Stimulated activated CD4-positive, alpha-beta T cell treated with anti-CD3 and anti-CD28 coated beads, Interleukin-4, amount 100 ng/mL, for 48 hours (primary cell): ENCODE measurements at regions not wholly inside any gene's neighbourhood (a gene's known extent, or its start where the extent isn't known, plus 50 kb on each side); places are given as distances from the start of the nearest gene placed in this dataset.

Source experiments
- DNase-seq, 2 donors: peaks; one replicate each; pipeline ENCODE4 v3.0.0-alpha.2; 2020; ENCODE audit warnings: low read depth in 2 of 2

DNA sequence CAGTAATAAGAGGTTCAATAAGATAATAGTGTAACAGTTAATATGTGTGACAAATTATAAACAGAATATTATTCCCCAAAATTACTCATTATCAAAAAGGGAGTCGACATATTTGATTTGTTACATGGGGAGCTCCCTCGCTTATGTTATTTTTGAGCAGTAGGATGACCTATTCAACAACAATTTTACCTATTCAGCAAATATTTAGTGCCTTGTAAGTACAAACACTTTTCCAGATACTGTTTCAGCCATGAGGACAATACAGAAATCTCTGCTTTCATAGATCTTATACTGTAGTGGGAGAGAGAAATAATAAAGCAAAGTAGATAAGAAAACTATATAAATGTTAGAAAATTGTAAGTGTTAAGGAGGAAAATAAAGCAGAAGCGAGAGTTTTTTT lies 1342.8 kb upstream of the WWC1 start:
- no peak for DNase-seq

DNA sequence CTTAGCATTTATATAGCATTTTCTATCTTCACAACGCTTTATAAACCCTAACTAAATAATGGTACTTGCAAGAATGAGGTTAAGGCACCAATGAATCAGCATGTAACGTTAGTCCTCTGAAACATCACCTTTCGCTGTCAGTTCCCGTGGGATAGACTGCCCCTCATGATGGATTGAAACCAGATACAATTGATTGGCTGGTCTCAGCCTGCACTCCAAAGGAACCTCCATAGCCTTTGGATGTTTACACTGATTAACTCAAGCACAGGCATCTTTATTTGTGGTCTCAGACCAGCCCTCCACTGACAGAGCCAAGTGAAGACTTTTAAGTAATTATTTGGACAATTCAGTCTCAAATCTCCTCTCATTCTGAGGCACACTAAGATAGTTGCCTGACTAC lies 1339.4 kb upstream of the WWC1 start:
- no peak for DNase-seq

DNA sequence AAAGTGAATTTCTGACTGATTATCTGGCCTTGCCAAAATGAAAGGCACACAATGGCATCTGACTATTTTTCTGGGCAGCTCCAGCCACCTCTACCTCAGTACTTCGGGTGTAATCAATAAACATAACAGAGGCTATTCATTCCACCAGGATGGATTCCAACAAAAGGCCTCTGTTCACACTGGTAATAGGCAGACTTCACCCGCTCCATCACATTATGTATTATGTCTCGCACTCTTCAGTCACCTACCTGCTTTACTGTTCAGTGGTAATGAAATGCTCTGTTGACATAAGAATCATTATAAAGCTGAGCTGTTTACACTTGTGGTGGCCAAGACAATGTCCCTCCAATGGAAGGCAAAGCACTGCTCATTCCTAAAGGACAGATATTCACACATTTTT lies 1333.7 kb upstream of the WWC1 start:
- DNase-seq, result no peak

DNA sequence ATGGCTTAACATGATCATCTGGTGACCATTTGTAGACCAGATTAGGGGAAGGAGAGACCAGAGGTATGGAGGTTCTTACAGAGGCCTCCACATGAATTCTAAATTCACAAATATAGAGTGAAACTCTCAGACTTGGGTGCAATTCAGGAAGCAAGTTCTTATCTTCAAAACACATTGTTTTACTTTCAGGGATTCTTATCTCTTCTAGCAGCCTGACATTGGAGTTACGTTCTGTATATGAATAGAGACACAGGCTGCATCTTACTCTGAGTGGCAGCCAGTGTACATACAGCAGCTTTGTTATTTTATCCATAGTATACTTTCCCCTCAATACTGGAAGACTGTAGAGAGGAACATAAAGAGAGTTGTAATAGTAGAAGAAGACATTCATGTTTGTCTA lies 1331.7 kb upstream of the WWC1 start:
- no peak for DNase-seq

DNA sequence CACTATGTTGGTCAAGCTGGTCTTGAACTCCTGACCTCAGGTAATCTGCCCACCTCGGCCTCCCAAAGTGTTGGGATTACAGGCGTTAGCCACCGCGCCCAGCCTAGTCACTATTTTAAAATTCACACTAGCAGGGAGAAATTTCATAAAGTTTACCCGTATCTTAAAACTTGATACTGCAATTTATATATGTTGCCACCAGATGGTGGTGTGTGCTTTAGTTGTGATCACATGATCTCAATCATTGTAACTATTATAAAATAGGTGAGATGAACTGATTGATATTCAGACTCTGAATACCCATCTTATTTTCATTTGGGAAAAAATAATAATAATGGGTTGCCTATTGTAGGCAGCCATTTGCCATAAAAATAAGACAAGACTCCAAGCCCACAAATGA lies 1330.4 kb upstream of the WWC1 start:
- no peak for DNase-seq

DNA sequence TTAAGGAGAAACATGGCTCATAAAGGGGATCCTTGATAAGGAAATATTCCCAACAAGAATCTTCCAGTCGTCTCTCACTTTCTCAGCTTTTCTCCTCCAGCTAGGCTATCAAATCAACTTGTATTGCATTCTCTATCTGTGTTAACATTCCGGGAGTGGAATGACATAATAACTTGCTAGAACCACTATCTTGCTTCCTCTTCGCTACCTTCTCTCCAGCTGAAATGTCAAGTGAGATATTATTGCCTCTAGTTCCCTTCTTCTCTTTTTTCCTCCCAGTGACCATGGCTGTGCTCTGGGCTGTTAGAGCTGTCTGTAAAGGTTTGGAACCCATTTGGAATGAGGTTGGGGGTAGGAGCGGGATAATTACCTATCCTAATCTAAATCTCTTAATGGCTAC lies 1329.5 kb upstream of the WWC1 start:
- DNase-seq, result no peak

DNA sequence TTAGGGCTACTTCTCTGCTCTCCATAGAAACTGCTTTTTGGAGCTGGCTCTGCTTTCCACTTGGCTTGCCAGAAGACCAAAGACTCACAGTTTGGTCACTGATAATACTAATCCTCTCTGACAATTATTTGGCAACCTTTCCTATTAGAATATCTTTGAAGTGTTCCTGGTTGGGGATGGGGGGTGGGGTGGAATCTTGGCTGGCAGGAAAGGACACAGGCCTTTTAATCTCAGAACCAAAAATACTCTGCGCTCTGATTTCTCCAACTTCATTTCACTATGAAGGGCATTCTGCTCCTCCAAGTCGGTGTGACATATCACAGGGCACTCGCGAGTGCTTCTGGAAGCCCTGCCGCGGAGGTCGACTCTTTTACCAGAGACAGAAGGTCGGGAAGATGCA lies 1329.0 kb upstream of the WWC1 start:
- no peak for DNase-seq

DNA sequence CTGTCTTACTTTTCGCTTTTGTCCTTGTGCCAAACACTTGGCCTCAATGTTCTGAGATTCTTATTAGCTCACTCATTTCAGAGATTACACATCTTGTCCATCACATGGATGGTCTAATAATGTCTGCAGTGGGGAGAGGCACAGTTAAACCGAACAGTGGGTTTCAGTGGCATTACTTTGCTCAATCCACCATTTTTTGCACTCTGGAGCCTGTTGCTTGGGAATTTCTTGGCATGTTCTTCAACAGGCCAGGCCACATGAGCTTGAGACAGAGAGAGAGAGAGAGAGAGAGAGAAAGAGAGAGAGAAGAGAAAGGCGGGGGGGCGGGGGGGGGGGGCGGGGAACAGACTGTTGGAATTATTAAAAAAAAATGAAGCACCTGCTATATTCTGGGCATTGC lies 1327.8 kb upstream of the WWC1 start:
- no peak for DNase-seq

DNA sequence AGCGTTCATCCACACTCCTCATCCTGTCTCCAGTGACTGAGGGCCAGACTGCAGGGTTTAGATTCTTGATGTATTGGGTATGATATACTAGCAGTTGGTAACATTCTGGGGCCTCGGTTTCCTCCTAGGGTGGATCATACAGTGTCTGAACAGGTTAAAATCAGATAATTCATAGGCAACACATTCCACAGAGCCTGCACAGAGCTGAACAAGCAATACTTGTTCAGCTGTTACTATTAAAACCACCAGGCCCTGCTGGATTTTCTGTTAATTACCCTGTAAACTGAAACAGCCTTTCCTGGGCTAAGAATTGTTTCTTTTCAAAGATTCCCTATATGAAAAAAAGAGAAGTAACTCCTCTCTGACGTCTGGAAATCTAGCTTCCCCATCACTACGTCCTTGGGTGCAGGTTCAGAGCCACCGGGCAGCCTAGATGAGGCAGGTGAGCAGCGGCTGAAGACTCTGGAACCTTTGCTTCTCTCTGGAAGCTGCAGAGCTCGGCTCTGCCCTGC lies 1313.5 kb upstream of the WWC1 start:
- no peak for DNase-seq

DNA sequence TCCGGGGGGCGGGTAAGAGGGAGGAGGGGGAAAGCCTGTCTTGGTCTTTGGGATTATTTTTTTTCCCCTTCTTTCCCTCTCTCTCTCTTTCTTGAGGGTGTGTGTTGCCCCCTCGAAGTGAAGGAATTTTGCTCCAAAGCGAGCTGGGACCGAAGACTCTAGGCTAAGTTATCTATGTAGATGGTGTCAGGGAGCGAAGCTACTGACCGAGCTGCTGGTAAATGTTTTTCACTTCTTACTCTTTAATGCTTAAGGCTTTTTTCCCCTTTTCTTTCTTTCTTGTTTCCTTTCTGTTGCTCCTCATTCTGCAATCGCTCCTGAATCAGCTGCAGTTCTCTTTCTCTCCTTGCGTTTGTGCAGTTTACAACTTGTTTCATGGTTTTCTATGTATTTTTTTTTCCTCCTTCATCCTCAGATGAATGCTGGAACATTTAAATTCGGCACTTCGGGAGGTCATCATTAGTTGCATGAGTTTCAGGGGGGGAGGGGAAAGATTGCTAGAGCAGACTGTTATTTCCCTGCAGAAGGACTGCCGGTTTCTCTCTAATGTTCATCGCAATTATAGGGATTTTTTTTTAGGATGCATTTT lies 1312.0 kb upstream of the WWC1 start:
- DNase-seq, result no peak

DNA sequence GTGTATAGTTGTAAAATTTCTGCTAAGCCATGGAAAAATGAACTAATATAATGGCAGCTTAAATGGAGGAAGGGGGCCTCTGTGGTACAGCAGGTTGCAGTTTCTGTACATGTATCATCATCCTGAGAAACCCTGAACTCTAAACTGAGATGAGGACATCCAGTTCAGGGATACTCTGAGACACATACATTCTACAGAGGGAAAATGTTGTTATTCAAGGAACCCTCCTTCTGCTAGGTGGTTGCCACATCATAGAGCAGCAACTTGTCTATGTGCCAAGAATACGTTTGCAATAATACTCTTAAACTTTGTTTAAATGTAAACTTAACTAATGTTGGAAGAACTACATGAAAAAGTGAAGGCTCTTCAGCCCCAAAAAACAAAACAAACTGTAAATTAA lies 1310.8 kb upstream of the WWC1 start:
- DNase-seq, result no peak

DNA sequence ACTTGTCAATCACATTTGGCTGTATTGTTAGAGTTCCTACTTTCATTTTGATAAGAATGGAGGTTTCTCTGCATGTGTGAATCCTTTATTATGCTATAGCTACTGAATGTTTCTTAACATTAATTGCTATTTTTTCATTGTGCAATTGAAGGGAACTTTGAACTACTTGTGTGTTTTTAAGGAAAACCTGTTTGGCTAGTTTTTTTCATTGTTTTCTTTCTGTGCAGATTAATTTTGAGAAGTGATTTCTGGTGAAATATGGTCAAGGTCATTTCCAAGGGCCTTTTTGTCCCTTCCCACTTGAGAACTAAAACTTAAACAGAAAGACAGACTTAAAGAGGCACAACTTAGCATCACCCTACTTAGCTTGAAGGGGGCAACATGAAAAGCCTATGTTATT lies 1309.2 kb upstream of the WWC1 start:
- DNase-seq, result no peak

DNA sequence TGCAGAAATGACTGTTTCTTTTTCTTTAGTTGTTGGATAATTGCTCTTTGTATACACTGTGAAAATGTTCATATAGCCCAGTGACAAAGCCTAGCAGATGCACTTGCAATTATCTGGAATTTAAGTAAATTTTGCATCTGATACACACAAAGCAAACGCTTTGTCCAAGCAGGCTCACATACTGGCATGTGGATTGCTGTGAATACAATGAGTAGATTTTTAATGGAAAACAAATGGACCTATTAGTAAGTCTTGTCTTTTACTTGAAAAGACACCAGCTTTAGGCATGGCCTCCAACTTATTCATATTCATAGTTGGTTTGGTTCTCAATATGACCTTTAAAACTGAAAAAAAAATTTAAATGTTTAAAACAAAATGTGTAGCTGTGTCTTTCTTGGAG lies 1299.8 kb upstream of the WWC1 start:
- DNase-seq, result no peak

DNA sequence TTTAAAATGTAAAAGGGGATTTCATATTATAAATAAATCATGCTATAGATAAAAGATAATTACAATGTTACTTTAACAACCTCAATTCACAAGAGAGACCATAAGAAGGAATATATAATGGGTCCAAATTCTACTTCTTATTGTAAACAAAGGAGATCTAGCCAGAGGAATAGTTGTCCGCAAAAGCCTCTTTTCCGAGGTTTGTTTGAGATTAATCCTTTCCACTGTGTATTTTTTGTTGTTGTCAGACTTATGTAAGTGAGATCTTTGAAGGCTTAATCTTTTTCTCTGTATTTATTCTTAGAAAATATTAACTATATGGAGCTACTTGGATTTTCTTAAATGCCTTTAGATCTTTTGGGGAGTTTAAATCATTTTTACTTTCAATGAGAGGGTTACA lies 1299.3 kb upstream of the WWC1 start:
- no peak for DNase-seq

DNA sequence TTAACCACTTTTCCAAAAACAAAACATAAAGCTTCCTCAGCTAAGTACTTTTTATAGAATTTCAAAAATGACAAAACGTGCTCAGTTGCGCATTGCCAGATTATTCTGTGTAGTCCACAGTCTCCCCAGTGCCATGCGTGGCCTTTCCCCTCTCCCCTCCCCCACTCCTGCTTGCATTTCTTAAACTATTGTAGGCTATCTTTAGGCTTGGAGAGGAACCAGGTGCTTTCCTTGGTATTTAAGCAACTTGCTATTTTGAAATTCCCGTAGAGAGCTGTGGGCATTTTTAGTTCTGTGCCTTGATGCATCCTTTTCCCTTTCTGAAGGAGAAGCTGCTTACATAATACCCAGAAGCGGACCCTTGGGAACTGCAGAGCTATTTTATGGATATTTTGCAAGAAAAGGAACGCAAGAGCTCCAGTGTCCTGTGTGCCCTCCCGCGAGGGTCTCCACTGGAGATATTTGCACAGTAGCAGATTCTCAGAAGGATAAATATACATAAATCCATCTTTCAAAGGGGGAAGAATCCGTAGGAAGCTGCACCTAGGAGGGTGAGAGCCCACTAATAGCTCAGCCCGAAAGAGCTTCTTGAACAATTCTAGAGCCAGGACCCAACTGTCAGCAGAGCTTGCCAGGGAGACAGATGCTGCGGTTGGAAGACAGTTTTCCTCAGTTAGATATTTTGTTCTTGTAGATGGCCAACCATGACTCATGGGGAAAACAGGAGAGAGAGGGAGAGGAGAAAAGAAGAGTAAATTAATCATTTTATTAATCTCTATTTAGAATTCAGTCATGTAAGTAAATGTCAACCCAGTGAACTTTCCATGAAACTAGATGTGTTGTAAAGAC lies 1298.3 kb upstream of the WWC1 start:
- no peak for DNase-seq

DNA sequence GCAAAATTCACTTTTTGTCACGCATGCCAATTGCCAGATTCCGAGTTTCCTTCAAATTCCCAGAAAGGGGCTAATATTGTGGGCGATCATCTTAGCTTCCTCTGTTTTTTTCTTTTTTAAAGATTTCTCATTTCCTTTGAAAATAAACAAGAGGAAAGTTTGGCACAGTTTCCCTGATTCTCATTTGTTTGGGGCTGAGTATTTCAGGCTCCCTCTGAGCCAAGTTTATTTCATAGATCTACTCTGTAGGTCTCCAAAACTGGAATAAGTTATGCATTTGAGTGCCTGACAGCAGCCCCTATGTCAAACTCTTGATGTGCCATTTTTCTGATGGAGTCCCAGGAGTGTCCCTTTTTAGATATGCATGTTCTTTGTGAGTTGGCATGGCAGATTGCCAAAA lies 1297.2 kb upstream of the WWC1 start:
- DNase-seq, result no peak

DNA sequence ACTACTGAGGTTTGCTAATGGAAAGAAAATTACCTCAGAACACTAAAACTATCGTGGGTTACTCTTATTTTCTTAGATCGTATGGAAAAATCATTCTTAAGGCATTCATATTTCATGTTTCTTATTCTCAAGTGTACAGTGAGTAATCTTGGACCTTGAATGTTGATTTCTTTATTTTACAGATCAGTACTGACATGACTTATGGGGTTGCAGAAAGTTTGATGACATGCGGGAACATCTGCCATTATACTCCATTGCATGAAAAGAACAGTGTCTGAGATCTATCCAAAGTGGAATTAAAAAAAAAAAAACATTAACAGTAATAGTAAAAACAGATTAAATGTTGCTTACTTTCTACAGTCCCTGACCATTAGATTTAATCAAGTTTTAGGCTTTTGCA lies 1290.2 kb upstream of the WWC1 start:
- DNase-seq, result no peak

DNA sequence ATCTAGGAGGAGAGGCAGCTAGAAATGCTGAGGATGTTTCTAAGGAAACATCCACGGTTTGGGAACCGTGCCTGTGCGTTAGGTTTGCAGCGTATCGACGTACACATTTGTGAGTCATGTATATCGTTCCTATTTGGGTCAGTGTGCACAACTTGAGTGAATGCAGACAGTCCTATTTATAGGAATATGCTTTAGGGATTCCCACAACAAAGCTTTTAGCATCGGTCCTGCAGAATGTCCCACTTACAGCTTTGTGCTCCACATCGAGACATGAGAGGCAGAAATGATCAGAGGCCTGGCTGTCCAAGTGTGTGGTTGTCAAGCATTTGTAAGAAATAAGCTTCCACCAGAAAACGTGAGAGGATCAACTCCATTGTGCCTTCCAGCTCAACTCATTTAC lies 1282.7 kb upstream of the WWC1 start:
- no peak for DNase-seq

DNA sequence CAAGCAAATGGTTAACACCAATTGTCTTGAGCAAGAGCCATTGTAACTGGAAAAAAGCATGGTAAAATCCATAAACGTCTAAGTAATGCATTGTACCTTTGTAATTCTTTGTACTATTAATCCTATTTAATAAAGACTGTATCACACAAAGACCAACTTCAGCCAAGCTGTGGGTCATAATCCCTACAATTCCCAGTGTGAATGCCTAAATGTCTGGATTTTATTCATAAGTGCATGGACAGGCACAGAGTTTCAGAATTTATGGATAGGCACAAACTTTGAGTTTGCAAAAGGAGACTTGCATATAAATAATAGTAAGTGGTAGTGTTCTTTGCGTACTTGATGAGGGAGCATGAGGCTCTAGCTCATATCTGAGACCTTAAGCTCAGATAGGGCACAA lies 1280.2 kb upstream of the WWC1 start:
- no peak for DNase-seq

DNA sequence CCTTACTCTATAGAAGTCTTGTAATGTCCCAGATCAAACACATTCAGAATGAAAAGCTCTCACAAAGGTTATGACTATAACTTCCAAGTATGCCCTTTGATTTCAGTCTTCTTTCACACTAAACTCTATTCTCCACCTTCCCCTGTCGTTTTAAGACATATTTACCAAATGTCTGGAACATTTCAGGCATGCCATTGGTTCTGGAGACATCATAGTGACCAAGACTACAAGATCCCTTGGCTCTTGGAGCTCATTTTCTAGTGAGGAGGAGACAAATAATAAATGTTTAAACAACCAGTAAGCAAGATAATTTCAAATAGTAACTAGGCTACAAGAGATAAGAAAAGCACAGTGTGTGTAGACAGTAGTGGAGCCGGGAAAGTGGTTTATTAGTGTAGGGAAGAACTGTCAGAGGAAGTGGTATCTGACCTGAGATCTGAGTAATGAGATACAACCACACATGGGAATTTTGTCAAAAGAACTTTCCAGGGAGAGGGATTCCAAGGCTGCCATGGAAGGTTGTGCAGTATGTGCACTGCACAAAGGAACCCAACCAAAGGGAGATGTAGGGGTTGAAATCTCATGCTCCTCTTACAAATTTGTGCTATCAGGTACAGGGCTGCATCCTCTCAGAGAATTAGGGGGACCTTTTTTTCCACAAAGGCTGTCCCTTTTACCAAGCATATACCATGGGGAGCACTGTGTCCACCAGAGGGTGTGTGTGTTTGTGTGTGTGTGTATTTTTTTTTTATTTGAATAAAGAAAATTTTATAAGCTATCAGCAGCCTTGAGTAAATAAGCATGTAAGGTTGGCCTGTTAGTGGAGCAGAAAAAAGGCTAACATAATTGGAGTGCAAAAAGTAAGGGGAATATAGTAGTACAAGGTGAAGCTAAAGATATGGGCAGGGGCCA lies 1279.1 kb upstream of the WWC1 start:
- no peak for DNase-seq

DNA sequence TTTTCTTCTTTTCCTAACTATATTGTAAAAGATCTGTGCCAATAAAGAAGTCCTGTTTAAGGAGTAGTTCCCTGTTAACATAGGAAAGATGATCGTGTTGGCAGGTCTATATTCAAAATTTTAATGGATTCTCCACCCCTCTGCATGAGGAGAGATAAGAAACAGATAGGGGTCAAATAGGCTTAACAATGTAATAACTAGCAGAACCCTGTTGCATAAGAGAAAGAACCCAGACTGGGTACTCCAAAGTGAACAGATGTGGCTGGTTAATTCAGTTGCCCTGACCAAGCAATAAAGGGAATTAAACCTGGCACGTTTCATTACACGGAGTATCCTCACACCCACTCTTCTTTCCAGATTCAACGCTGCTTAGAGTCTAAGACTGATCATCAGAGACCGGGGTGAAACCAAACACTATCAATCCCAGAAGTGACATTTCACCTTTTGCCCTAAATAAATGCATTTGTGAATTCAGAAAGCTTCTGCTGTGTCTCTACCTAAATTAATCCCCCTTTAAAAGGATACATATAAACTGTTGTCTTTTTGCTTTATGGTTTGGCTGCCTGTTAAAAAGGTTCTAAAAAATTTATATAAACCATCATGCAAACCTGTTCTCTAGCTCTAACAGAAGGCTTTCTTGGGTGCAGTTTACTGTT lies 1276.9 kb upstream of the WWC1 start:
- no peak for DNase-seq

DNA sequence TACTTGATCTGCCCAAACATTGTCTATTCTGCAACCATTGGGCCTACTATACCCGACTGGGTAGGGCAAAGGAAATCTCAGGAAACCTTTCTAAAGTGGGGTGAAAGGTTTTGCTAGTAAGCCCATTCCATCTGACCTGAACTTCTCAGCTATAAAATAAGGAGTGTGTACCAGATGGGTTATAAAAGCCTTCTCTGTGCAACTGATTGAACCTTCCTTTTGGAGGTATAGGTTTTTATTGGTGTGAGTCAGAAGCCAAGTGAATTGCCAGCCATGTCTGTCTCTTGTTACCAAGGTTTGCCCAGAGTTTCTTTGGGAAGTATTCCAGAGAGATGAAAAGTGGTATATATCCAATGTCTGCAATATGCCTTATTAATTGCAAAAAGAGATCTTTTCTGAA lies 1271.0 kb upstream of the WWC1 start:
- no peak for DNase-seq
